ENCODE measurements at regions not wholly inside any gene's neighbourhood (a gene's known extent, or its start where the extent isn't known, plus 50 kb on each side); places are given as distances from the start of the nearest gene placed in this dataset.

GRCh38 chr4:100746141-100746739 lies 228.4 kb upstream of the EMCN start:
- TF ChIP-seq POLR2A (IDR thresholded peaks at IDR 0.05; ENCODE audit: low read length) (no peak), GATA1 (IDR thresholded peaks at IDR 0.05; ENCODE audit: low read depth, low read length) (no peak)

Measured in erythroblast (primary cell).